HepG2 (cell line): ENCODE measurements at regions not wholly inside any gene's neighbourhood (a gene's known extent, or its start where the extent isn't known, plus 50 kb on each side); places are given as distances from the start of the nearest gene placed in this dataset.

Source experiments
- ATRX ChIP-seq: sonication (generic); formaldehyde crosslinking; IDR thresholded peaks from 2 replicates; pipeline ENCODE4 v1.4.0; 2020; ENCODE audit warnings: missing genetic modification reagents, borderline replicate concordance
- ELF1 ChIP-seq: sonication (generic); formaldehyde crosslinking; IDR thresholded peaks from 2 replicates; pipeline ENCODE4 v1.4.0; 2020; ENCODE audit warnings: missing genetic modification reagents
- FOXO1 ChIP-seq: sonication (generic); formaldehyde crosslinking; IDR thresholded peaks from 2 replicates; pipeline ENCODE4 v1.4.0; 2020; ENCODE audit warnings: missing genetic modification reagents
- HOXA5 ChIP-seq: sonication (generic); formaldehyde crosslinking; IDR thresholded peaks from 2 replicates; pipeline ENCODE4 v1.4.0; 2020; ENCODE audit warnings: missing genetic modification reagents
- KLF12 ChIP-seq: sonication (generic); formaldehyde crosslinking; IDR thresholded peaks from 2 replicates; pipeline ENCODE4 v1.4.0; 2020; ENCODE audit warnings: missing genetic modification reagents, borderline replicate concordance
- MAFK ChIP-seq, 2 experiments: IDR thresholded peaks in 1 of 2; conservative IDR thresholded peaks in 1 of 2; 2 replicates each; pipeline ENCODE4 v1.6.1; 2011; ENCODE audit warnings: improper control_type of control experiment in 2 of 2, low read length in 2 of 2
- MEIS1 ChIP-seq: sonication (generic); formaldehyde crosslinking; IDR thresholded peaks from 2 replicates; pipeline ENCODE4 v1.9.0; 2021; ENCODE audit warnings: mild to moderate bottlenecking, missing genetic modification reagents, moderate library complexity, borderline replicate concordance
- MIXL1 ChIP-seq: IDR thresholded peaks from 2 replicates; pipeline ENCODE4 v1.6.1; 2016
- RCOR2 ChIP-seq: IDR thresholded peaks from 2 replicates; pipeline ENCODE4 v1.6.1; 2016; ENCODE audit warnings: missing biosample characterization, missing genetic modification reagents
- SMYD3 ChIP-seq: sonication (generic); formaldehyde crosslinking; IDR thresholded peaks from 2 replicates; pipeline ENCODE4 v1.8.1; 2023; ENCODE audit warnings: mild to moderate bottlenecking, missing genetic modification reagents
- ZNF383 ChIP-seq: sonication (generic); formaldehyde crosslinking; IDR thresholded peaks from 2 replicates; pipeline ENCODE4 v1.4.0; 2020; ENCODE audit warnings: missing genetic modification reagents, mild to moderate bottlenecking, borderline replicate concordance
- ZNF598 ChIP-seq: sonication (generic); formaldehyde crosslinking; IDR thresholded peaks from 2 replicates; pipeline ENCODE4 v1.5.1; 2020; ENCODE audit warnings: mild to moderate bottlenecking, missing genetic modification reagents, borderline replicate concordance
- ZSCAN30 ChIP-seq: sonication (generic); formaldehyde crosslinking; IDR thresholded peaks from 2 replicates; pipeline ENCODE4 v1.5.0; 2020; ENCODE audit warnings: mild to moderate bottlenecking, missing genetic modification reagents
- TF ChIP-seq, protein P1 (sequence below): sonication (generic); formaldehyde crosslinking; IDR thresholded peaks from 2 replicates; pipeline ENCODE4 v1.8.1; 2023; ENCODE audit warnings: mild to moderate bottlenecking, inconsistent platforms, moderate library complexity, missing genetic modification reagents, borderline replicate concordance
- TF ChIP-seq, protein P2 (sequence below): fragments of 450-650 bp; IDR thresholded peaks from 2 replicates; pipeline ENCODE4 v1.6.1; 2016
- TF ChIP-seq, protein P3 (sequence below): sonication (generic); formaldehyde crosslinking; IDR thresholded peaks from 2 replicates; pipeline ENCODE4 v1.8.0; 2022; ENCODE audit warnings: mild to moderate bottlenecking, missing genetic modification reagents, moderate library complexity
- TF ChIP-seq, protein P4 (sequence below): IDR thresholded peaks from 2 replicates; pipeline ENCODE4 v1.6.1; 2016; ENCODE audit warnings: missing compliant biosample characterization, missing genetic modification reagents, borderline replicate concordance
- TF ChIP-seq, protein P5 (sequence below): IDR thresholded peaks from 2 replicates; pipeline ENCODE4 v1.6.1; 2012; ENCODE audit warnings: inconsistent platforms
- TF ChIP-seq, protein P6 (sequence below): sonication (generic); formaldehyde crosslinking; IDR thresholded peaks from 2 replicates; pipeline ENCODE4 v1.4.0; 2020; ENCODE audit warnings: mild to moderate bottlenecking, missing genetic modification reagents, borderline replicate concordance
- TF ChIP-seq, protein P7 (sequence below): sonication (generic); IDR thresholded peaks from 2 replicates; pipeline ENCODE4 v1.6.1; 2016; ENCODE audit warnings: low read depth, borderline replicate concordance

DNA sequence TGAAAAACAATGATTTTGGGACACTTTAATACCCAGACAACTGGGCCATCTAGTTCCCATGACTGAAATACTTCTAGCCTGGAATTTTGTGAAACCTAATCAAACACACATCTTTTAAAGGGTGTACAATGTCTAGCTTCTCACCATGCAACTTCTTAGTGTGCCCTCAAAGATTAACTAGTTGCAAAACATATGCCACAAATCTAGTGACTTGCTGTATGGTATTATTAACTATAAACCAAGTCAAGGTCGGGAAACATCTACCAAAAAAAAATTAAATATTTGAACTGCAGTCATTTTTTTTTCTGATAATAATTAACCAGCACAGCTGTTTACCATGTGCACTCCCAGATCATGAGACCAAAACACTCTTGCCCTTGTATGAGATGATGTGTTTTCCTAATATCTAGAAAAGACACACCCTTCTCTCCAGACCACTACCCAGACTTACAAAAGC lies 171.8 kb upstream of the FOXN3 start (continued):
- TF ChIP-seq, protein P1, sequence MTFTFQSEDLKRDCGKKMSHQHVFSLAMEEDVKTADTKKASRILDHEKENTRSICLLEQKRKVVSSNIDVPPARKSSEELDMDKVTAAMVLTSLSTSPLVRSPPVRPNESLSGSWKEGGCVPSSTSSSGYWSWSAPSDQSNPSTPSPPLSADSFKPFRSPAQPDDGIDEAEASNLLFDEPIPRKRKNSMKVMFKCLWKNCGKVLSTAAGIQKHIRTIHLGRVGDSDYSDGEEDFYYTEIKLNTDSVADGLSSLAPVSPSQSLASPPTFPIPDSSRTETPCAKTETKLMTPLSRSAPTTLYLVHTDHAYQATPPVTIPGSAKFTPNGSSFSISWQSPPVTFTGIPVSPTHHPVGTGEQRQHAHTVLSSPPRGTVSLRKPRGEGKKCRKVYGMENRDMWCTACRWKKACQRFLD (CRISPR knock-in tag): no peak
- TF ChIP-seq ATRX (CRISPR knock-in tag) (no peak), ZNF383 (no peak), ZNF598 (no peak), SMYD3 (no peak), HOXA5 (CRISPR knock-in tag) (0 out of 2 replicates have a peak, but pooled peaks have one; percentile 57), RCOR2 (CRISPR knock-in tag) (no peak), ZSCAN30 (CRISPR knock-in tag) (no peak), MAFK (conservative IDR thresholded peaks at IDR 0.05 in 1 of 2, IDR thresholded peaks at IDR 0.05 in 1 of 2; ENCODE audit: low read length in 2 of 2) (no peak), KLF12 (CRISPR knock-in tag) (0 out of 2 replicates have a peak, but pooled peaks have one; percentile 27), ELF1 (CRISPR knock-in tag) (no peak), MIXL1 (CRISPR knock-in tag) (peak; percentile 87), FOXO1 (CRISPR knock-in tag) (peak; percentile 64; the same call in 1 of the 2 replicates), MEIS1 (CRISPR knock-in tag) (no peak)
- TF ChIP-seq, protein P2, sequence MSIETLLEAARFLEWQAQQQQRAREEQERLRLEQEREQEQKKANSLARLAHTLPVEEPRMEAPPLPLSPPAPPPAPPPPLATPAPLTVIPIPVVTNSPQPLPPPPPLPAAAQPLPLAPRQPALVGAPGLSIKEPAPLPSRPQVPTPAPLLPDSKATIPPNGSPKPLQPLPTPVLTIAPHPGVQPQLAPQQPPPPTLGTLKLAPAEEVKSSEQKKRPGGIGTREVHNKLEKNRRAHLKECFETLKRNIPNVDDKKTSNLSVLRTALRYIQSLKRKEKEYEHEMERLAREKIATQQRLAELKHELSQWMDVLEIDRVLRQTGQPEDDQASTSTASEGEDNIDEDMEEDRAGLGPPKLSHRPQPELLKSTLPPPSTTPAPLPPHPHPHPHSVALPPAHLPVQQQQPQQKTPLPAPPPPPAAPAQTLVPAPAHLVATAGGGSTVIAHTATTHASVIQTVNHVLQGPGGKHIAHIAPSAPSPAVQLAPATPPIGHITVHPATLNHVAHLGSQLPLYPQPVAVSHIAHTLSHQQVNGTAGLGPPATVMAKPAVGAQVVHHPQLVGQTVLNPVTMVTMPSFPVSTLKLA: 0 out of 2 replicates have a peak, but pooled peaks have one; percentile 7
- TF ChIP-seq, protein P3, sequence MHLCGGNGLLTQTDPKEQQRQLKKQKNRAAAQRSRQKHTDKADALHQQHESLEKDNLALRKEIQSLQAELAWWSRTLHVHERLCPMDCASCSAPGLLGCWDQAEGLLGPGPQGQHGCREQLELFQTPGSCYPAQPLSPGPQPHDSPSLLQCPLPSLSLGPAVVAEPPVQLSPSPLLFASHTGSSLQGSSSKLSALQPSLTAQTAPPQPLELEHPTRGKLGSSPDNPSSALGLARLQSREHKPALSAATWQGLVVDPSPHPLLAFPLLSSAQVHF (CRISPR knock-in tag): no peak
- TF ChIP-seq, protein P4, sequence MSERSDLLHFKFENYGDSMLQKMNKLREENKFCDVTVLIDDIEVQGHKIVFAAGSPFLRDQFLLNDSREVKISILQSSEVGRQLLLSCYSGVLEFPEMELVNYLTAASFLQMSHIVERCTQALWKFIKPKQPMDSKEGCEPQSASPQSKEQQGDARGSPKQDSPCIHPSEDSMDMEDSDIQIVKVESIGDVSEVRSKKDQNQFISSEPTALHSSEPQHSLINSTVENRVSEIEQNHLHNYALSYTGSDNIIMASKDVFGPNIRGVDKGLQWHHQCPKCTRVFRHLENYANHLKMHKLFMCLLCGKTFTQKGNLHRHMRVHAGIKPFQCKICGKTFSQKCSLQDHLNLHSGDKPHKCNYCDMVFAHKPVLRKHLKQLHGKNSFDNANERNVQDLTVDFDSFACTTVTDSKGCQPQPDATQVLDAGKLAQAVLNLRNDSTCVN (CRISPR knock-in tag): peak; percentile 98
- TF ChIP-seq, protein P5, sequence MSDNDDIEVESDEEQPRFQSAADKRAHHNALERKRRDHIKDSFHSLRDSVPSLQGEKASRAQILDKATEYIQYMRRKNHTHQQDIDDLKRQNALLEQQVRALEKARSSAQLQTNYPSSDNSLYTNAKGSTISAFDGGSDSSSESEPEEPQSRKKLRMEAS: 0 out of 2 replicates have a peak, but pooled peaks have one; percentile 29
- TF ChIP-seq, protein P6, sequence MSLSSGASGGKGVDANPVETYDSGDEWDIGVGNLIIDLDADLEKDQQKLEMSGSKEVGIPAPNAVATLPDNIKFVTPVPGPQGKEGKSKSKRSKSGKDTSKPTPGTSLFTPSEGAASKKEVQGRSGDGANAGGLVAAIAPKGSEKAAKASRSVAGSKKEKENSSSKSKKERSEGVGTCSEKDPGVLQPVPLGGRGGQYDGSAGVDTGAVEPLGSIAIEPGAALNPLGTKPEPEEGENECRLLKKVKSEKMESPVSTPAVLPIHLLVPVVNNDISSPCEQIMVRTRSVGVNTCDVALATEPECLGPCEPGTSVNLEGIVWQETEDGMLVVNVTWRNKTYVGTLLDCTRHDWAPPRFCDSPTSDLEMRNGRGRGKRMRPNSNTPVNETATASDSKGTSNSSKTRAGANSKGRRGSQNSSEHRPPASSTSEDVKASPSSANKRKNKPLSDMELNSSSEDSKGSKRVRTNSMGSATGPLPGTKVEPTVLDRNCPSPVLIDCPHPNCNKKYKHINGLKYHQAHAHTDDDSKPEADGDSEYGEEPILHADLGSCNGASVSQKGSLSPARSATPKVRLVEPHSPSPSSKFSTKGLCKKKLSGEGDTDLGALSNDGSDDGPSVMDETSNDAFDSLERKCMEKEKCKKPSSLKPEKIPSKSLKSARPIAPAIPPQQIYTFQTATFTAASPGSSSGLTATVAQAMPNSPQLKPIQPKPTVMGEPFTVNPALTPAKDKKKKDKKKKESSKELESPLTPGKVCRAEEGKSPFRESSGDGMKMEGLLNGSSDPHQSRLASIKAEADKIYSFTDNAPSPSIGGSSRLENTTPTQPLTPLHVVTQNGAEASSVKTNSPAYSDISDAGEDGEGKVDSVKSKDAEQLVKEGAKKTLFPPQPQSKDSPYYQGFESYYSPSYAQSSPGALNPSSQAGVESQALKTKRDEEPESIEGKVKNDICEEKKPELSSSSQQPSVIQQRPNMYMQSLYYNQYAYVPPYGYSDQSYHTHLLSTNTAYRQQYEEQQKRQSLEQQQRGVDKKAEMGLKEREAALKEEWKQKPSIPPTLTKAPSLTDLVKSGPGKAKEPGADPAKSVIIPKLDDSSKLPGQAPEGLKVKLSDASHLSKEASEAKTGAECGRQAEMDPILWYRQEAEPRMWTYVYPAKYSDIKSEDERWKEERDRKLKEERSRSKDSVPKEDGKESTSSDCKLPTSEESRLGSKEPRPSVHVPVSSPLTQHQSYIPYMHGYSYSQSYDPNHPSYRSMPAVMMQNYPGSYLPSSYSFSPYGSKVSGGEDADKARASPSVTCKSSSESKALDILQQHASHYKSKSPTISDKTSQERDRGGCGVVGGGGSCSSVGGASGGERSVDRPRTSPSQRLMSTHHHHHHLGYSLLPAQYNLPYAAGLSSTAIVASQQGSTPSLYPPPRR (CRISPR knock-in tag): 0 out of 2 replicates have a peak, but pooled peaks have one; percentile 16
- TF ChIP-seq, protein P7, sequence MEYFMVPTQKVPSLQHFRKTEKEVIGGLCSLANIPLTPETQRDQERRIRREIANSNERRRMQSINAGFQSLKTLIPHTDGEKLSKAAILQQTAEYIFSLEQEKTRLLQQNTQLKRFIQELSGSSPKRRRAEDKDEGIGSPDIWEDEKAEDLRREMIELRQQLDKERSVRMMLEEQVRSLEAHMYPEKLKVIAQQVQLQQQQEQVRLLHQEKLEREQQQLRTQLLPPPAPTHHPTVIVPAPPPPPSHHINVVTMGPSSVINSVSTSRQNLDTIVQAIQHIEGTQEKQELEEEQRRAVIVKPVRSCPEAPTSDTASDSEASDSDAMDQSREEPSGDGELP: peak; percentile 92
